GM12892 (cell line): ENCODE measurements at regions not wholly inside any gene's neighbourhood (a gene's known extent, or its start where the extent isn't known, plus 50 kb on each side); places are given as distances from the start of the nearest gene placed in this dataset.

Experiments
- POLR2AphosphoS5 ChIP-seq: IDR thresholded peaks from 2 replicates; pipeline ENCODE4 v1.6.1; 2011; ENCODE audit warnings: low read depth, low read length, control low read depth
- TAF1 ChIP-seq: IDR thresholded peaks from 2 replicates; pipeline ENCODE4 v1.6.1; 2011; ENCODE audit warnings: low read depth, mild to moderate bottlenecking, control low read depth, low read length, borderline replicate concordance

DNA sequence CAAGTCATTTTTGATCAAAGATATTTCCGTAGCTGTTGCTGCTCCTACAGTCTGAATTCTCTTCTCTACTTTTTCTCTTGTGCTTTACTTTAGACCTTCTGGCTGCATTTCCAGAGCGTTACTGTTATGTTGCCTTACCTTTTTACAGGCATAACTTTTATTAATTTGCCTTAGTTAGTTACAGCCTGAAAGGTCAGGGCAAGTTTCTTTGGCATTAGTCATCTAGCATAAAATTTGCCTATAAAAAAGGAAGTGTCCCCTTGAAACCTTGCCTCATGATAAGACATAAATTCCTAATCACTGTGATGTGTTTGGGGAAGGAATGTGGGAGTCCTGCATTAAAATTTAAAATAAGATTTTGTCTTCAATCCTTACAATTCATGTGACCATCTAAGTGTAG, 618.5 kb downstream of the NR2F2 start:
- TF ChIP-seq POLR2AphosphoS5 (no peak), TAF1 (no peak)
